Astrocyte of the hippocampus (primary cell): ENCODE measurements at regions not wholly inside any gene's neighbourhood (a gene's known extent, or its start where the extent isn't known, plus 50 kb on each side); places are given as distances from the start of the nearest gene placed in this dataset.
A peak's percentile ranks its signal among the peaks of the same experiment; 100 is the strongest.

ENCODE experiments used
- DNase-seq: peaks from one replicate; pipeline ENCODE4 v3.0.0; 2011; ENCODE audit warnings: low read depth, low spot score

- no peak for DNase-seq
Observed at GRCh38 chr4:10179957-10180602, 63.5 kb upstream of the WDR1 start.

GRCh38 chr4:10178763-10179162, 62.2 kb upstream of the WDR1 start:
- no peak for DNase-seq

GRCh38 chr4:10175626-10176025, 59.0 kb upstream of the WDR1 start:
- no peak for DNase-seq

- no peak for DNase-seq
Observed at GRCh38 chr4:10173754-10174749, 57.5 kb upstream of the WDR1 start.

- DNase-seq, result peak; percentile 17
Observed at GRCh38 chr4:10173037-10173753, 56.6 kb upstream of the WDR1 start.

GRCh38 chr4:10172278-10172921, 55.8 kb upstream of the WDR1 start:
- no peak for DNase-seq

- no peak for DNase-seq
Observed at GRCh38 chr4:10171055-10171454, 54.5 kb upstream of the WDR1 start.

GRCh38 chr4:10169839-10170387, 53.3 kb upstream of the WDR1 start:
- DNase-seq, result no peak

GRCh38 chr4:10168151-10168550, 51.6 kb upstream of the WDR1 start:
- no peak for DNase-seq

- DNase-seq, result no peak
Observed at GRCh38 chr4:10167201-10167600, 50.6 kb upstream of the WDR1 start.
